Spleen (tissue), 7 donors: ENCODE measurements at regions not wholly inside any gene's neighbourhood (a gene's known extent, or its start where the extent isn't known, plus 50 kb on each side); places are given as distances from the start of the nearest gene placed in this dataset.

Experiments
- POLR2A ChIP-seq, 3 donors: fragments of 450-650 bp; IDR thresholded peaks; one replicate each; pipeline ENCODE4 v1.5.1; 2017; ENCODE audit warnings: antibody characterized with exemption in 3 of 3, mild to moderate bottlenecking in 1 of 3
- TF ChIP-seq, protein P1 (sequence below), 11 experiments: fragments of 200-600 bp in 7 of 11; fragments of 450-650 bp in 4 of 11; sonication (generic) in 4 of 11; IDR thresholded peaks in 8 of 11; conservative IDR thresholded peaks in 3 of 11; 1 replicate in 7 of 11; 2 replicates in 4 of 11; pipeline versions ENCODE4 v1.4.0 to v1.8.0; 2016 to 2021; ENCODE audit warnings: antibody characterized with exemption in 11 of 11, inconsistent platforms in 4 of 11, mild to moderate bottlenecking in 1 of 11
- donor health status: DM: no; HTN: no; CAD: no; lungs with moderate emphysema.
- donor health status: DM: no; HTN: no; CAD: no.
- donor health status: DM: no; HTN: no; CAD: no.

DNA sequence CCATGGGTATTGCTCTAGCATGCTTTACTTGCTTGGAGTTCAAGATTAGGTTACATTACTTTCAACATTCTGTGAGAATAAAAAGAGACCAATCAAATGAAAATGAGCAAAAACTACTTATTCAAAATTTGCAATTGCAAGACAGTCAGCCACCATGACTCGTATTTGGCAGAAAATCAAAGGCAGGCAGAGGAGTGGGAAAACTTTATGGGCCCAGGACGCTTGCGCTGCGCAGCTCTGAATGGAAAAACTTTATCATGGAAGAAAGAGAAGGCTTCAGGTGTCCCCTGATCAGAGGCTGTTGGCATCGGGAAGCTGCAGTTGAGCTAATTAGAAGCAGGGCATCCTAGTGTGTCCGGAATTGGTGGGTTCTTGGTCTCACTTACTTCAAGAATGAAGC is 250.6 kb downstream of the USP46 start:
- TF ChIP-seq, protein P1, sequence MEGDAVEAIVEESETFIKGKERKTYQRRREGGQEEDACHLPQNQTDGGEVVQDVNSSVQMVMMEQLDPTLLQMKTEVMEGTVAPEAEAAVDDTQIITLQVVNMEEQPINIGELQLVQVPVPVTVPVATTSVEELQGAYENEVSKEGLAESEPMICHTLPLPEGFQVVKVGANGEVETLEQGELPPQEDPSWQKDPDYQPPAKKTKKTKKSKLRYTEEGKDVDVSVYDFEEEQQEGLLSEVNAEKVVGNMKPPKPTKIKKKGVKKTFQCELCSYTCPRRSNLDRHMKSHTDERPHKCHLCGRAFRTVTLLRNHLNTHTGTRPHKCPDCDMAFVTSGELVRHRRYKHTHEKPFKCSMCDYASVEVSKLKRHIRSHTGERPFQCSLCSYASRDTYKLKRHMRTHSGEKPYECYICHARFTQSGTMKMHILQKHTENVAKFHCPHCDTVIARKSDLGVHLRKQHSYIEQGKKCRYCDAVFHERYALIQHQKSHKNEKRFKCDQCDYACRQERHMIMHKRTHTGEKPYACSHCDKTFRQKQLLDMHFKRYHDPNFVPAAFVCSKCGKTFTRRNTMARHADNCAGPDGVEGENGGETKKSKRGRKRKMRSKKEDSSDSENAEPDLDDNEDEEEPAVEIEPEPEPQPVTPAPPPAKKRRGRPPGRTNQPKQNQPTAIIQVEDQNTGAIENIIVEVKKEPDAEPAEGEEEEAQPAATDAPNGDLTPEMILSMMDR (IDR thresholded peaks at IDR 0.05 in 8 of 11, conservative IDR thresholded peaks at IDR 0.05 in 3 of 11), result no peak
- no peak for TF ChIP-seq POLR2A (IDR thresholded peaks at IDR 0.05)
